ENCODE measurements at regions not wholly inside any gene's neighbourhood (a gene's known extent, or its start where the extent isn't known, plus 50 kb on each side); places are given as distances from the start of the nearest gene placed in this dataset.

DNA sequence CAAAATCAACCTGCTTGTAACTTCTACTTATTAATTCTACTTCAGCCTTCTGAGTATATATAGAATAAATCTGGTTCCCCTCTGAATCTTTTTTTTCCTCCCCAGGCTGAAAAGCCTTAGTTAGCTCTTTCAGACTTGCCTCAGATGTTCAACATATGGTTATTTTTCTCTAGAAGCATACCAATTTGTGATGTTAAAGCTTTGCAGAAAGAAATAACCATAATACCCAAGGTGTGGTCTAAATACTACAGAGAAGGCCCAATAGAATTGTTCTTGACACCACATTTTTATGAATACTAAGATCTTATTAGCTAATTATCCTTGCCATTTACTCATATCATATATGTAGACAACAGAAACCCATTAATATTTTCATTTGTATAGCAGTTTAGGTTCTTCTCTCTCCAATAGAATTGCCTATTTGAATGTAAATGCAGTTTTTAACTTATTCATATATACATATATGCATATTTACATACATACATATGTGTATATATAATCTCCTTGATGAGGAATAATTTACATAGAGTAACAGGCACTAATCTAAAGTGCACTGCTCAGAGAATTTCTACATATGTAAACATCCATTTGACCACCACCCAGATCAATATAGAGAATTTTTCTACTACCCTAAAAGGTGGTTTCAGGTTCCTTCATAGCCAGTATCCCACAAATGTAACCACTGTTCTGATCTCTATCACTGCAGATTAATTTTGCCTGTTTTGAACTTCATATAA lies 175.2 kb upstream of the IVNS1ABP start:
- TF ChIP-seq POLR2A (IDR thresholded peaks at IDR 0.05): no peak
- TF ChIP-seq, protein P1, sequence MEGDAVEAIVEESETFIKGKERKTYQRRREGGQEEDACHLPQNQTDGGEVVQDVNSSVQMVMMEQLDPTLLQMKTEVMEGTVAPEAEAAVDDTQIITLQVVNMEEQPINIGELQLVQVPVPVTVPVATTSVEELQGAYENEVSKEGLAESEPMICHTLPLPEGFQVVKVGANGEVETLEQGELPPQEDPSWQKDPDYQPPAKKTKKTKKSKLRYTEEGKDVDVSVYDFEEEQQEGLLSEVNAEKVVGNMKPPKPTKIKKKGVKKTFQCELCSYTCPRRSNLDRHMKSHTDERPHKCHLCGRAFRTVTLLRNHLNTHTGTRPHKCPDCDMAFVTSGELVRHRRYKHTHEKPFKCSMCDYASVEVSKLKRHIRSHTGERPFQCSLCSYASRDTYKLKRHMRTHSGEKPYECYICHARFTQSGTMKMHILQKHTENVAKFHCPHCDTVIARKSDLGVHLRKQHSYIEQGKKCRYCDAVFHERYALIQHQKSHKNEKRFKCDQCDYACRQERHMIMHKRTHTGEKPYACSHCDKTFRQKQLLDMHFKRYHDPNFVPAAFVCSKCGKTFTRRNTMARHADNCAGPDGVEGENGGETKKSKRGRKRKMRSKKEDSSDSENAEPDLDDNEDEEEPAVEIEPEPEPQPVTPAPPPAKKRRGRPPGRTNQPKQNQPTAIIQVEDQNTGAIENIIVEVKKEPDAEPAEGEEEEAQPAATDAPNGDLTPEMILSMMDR (IDR thresholded peaks at IDR 0.05): no peak
- no peak for TF ChIP-seq POLR2AphosphoS5 (IDR thresholded peaks at IDR 0.05)

Measured in sigmoid colon (tissue), 4 donors.